ENCODE measurements at regions not wholly inside any gene's neighbourhood (a gene's known extent, or its start where the extent isn't known, plus 50 kb on each side); places are given as distances from the start of the nearest gene placed in this dataset.

DNA sequence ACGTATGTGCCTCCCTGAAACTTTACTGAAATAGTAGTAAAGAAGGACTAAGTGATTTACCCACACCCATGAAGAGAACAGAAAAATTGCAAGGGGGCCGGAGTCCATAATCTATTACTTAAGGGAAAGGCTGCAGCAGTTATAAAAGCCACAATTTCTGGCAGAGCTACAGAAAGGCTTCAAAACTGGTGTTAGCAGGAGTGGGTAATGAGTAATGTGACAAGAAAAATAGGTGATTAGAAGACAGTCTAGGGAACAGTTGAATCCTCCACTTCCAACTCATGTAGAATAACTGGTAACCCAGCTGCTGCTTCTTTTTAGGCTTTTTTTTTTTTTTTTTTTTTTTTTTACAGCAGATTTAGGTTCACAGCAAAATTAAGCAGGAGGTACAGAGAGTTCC lies 413.3 kb downstream of the SFMBT2 start:
- FAIRE-seq (no peak), DNase-seq (ENCODE audit: low read depth, low spot score) (no peak)
- dilution Hi-C loops (cut with MboI; ENCODE audit: extremely low pct_ligation_motif_present, low sequenced_read_pairs), result no loop called here
- H3K9me3 ChIP-seq (replicated peaks; ENCODE audit: control insufficient read depth, insufficient read depth, low read length), result no peaks in the 10 kb centered on the region
- no peak overlapping the region for H3K27ac ChIP-seq (ENCODE audit: insufficient read depth, low read depth, low read length)
- H3K4me2 ChIP-seq (ENCODE audit: insufficient read depth, low read length), result no peak overlapping the region
- no peak overlapping the region for H3K9ac ChIP-seq (replicated peaks; ENCODE audit: extremely low read depth, insufficient read depth, low read length)
- H3K36me3 ChIP-seq (ENCODE audit: control insufficient read depth in 2 of 2, extremely low read depth in 1 of 2, insufficient read depth in 2 of 2, low read length in 2 of 2), result no peaks in the 10 kb centered on the region
- H4K20me1 ChIP-seq (replicated peaks; ENCODE audit: control insufficient read depth, extremely low read depth, insufficient read depth, low read length), result no peaks in the 10 kb centered on the region
- TF ChIP-seq POLR2A (IDR thresholded peaks at IDR 0.05; ENCODE audit: low read depth, low read length) (no peak), GATA2 (IDR thresholded peaks at IDR 0.05; ENCODE audit: insufficient read depth, insufficient read length, low read depth, low read length) (no peak), EZH2 (IDR thresholded peaks at IDR 0.05; ENCODE audit: borderline replicate concordance, low read depth, low read length, severe bottlenecking) (no peak), MYC (IDR thresholded peaks at IDR 0.05; ENCODE audit: low read depth, low read length) (no peak), JUN (IDR thresholded peaks at IDR 0.05; ENCODE audit: borderline replicate concordance, insufficient read depth, insufficient read length, low read depth) (no peak), FOS (IDR thresholded peaks at IDR 0.05; ENCODE audit: borderline replicate concordance, insufficient read depth, low read length) (no peak)
- TF ChIP-seq, protein P1, sequence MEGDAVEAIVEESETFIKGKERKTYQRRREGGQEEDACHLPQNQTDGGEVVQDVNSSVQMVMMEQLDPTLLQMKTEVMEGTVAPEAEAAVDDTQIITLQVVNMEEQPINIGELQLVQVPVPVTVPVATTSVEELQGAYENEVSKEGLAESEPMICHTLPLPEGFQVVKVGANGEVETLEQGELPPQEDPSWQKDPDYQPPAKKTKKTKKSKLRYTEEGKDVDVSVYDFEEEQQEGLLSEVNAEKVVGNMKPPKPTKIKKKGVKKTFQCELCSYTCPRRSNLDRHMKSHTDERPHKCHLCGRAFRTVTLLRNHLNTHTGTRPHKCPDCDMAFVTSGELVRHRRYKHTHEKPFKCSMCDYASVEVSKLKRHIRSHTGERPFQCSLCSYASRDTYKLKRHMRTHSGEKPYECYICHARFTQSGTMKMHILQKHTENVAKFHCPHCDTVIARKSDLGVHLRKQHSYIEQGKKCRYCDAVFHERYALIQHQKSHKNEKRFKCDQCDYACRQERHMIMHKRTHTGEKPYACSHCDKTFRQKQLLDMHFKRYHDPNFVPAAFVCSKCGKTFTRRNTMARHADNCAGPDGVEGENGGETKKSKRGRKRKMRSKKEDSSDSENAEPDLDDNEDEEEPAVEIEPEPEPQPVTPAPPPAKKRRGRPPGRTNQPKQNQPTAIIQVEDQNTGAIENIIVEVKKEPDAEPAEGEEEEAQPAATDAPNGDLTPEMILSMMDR (IDR thresholded peaks at IDR 0.05; ENCODE audit: extremely low read depth in 1 of 2, insufficient read depth in 1 of 2, low read depth in 1 of 2, low read length in 2 of 2), result no peak
- TF ChIP-seq, protein P2, sequence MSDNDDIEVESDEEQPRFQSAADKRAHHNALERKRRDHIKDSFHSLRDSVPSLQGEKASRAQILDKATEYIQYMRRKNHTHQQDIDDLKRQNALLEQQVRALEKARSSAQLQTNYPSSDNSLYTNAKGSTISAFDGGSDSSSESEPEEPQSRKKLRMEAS (IDR thresholded peaks at IDR 0.05; ENCODE audit: insufficient read depth, insufficient read length), result no peak
- ChIA-PET CTCF (no interaction called here), POLR2A (no interaction called here)
- intact Hi-C loops (cut with micrococcal nuclease), result no loop called here
- H3K79me2 ChIP-seq (ENCODE audit: control insufficient read depth, insufficient read depth, low read length), result no peaks in the 10 kb centered on the region
- no TSS peak for BruUV-seq (replicated peaks)
- H3K4me1 ChIP-seq (ENCODE audit: control insufficient read depth, extremely low read depth, insufficient read depth, low read length), result no peaks in the 10 kb centered on the region
- H3K9me1 ChIP-seq (replicated peaks; ENCODE audit: control insufficient read depth, extremely low read depth, insufficient read depth, low read length), result no peaks in the 10 kb centered on the region
- H3K4me3 ChIP-seq (replicated peaks in 1 of 3; ENCODE audit: insufficient read depth in 1 of 3, low read depth in 1 of 3, low read length in 3 of 3), result no peak overlapping the region
- H3K27me3 ChIP-seq (ENCODE audit: control insufficient read depth in 2 of 2, insufficient read depth in 2 of 2, low read length in 2 of 2), result no peaks in the 10 kb centered on the region
- no peak overlapping the region for H2AFZ ChIP-seq (ENCODE audit: low read depth, low read length)
